ENCODE measurements at regions not wholly inside any gene's neighbourhood (a gene's known extent, or its start where the extent isn't known, plus 50 kb on each side); places are given as distances from the start of the nearest gene placed in this dataset.

DNA sequence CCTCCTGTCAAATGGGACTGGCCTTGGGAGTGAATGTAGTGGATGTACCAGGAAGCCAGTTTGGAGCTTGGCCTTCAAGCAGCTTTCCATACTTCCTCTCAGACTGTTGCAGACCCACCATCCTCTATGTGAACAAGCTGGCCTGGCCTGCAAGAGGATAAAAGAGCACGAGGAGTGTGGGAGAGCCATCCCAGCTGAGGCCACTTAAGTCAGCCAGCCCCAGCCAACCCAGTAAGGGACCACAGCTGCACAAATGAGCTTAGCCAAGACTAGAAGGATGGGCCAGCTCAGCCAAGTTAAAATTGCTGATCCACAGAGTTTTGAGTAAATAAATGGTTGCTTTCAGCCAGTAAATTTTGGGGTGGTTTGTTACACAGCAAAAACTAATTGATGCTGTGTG, 156.9 kb upstream of the SOX4 start:
- no peak overlapping the region for H3K9ac ChIP-seq (ENCODE audit: low read depth, low read length)
- H3K9me3 ChIP-seq (replicated peaks; ENCODE audit: low read length), result no peaks in the 10 kb centered on the region
- H3K4me3 ChIP-seq (ENCODE audit: low read length), result no peak overlapping the region
- H3K4me1 ChIP-seq (ENCODE audit: control insufficient read depth, insufficient read depth, low read length), result no peaks in the 10 kb centered on the region
- no peaks in the 10 kb centered on the region for H3K36me3 ChIP-seq (ENCODE audit: insufficient read depth, low read length)
- H3K27me3 ChIP-seq (ENCODE audit: control insufficient read depth, insufficient read depth, low read length), result no peaks in the 10 kb centered on the region
- no peak overlapping the region for H3K4me2 ChIP-seq (ENCODE audit: low read length)

DNA sequence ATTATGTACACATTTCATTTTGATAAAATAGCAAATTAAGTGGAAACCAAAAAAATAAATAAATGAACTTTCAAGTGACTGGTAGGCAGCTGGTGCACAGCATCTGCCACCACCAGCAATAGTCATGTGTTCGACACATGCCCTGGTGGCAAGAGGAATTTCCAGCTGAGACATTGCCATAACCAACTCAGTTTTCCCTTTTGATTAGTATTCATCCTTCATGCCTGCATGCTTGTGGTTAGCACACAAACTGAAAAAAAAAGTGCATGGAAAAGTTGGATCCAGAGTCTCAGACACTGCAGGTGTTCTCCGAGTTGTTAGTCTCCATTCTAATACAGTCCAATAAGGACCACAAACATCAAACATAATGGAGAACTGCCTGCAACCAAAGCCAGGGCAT, 156.0 kb upstream of the SOX4 start:
- Histone ChIP-seq H3K27me3 (ENCODE audit: control insufficient read depth, insufficient read depth, low read length) (no peaks in the 10 kb centered on the region), H3K4me1 (ENCODE audit: control insufficient read depth, insufficient read depth, low read length) (no peaks in the 10 kb centered on the region), H3K9me3 (replicated peaks; ENCODE audit: low read length) (no peaks in the 10 kb centered on the region), H3K9ac (ENCODE audit: low read depth, low read length) (no peak overlapping the region), H3K36me3 (ENCODE audit: insufficient read depth, low read length) (no peaks in the 10 kb centered on the region), H3K4me2 (ENCODE audit: low read length) (no peak overlapping the region), H3K4me3 (ENCODE audit: low read length) (no peak overlapping the region)

DNA sequence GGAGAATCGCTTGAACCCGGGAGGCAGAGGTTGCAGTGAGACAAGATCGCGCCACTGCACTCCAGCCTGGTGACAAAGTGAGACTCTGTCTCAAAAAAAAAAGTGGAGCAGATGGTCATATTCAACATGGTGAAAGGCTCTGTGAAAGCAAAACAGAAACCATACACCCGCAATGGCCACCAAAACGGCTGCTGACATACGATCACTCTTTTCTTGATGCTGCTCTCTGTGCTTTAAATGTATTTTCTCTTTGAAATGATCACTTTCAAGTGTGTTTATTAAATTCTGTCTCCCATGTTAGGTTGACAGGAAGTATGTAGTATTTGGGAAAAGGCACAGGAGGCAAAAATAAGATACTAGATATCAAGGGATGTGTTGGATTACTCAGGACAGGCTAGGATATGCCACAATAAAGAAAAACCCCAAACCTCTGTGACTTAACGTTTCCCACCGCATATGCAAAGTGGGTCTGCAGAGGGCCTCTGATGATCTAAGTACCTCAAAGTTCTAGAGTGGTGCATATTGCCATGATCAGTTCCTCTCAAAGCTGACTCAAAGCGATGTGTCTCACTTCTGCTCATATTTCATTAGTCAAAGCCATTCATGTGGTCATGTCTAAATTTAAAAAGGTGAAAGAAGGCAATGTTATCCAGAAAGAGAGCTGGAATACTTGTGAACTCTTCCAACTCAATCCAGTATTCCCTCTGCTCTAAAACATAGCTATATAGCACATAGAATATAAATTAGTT, 155.1 kb upstream of the SOX4 start:
- Histone ChIP-seq H3K27me3 (ENCODE audit: control insufficient read depth, insufficient read depth, low read length) (no peaks in the 10 kb centered on the region), H3K4me1 (ENCODE audit: control insufficient read depth, insufficient read depth, low read length) (no peaks in the 10 kb centered on the region), H3K9ac (ENCODE audit: low read depth, low read length) (no peak overlapping the region), H3K4me3 (ENCODE audit: low read length) (no peak overlapping the region), H3K9me3 (replicated peaks; ENCODE audit: low read length) (no peaks in the 10 kb centered on the region), H3K4me2 (ENCODE audit: low read length) (no peak overlapping the region), H3K36me3 (ENCODE audit: insufficient read depth, low read length) (no peaks in the 10 kb centered on the region)

DNA sequence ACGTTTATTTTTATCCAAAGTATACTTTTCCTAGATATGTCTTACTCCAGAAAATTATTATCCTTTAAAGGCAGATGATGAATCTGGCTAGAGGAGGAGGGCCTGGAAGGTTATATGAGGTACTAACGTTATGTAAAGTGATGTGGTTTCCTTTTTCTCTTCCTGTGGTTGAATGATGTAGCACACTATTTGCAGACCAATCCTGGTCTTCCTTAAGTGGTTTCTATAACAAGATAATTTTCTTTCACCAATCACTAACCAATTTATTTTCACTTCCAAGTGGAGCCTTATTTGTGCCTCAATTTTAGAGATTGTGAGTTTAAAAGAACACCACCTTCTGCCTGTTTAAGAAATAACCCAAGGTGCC, 154.6 kb upstream of the SOX4 start:
- no peaks in the 10 kb centered on the region for H3K36me3 ChIP-seq (ENCODE audit: insufficient read depth, low read length)
- H3K4me1 ChIP-seq (ENCODE audit: control insufficient read depth, insufficient read depth, low read length), result no peaks in the 10 kb centered on the region
- H3K27me3 ChIP-seq (ENCODE audit: control insufficient read depth, insufficient read depth, low read length), result no peaks in the 10 kb centered on the region
- H3K9ac ChIP-seq (ENCODE audit: low read depth, low read length), result no peak overlapping the region
- no peak overlapping the region for H3K4me3 ChIP-seq (ENCODE audit: low read length)
- H3K9me3 ChIP-seq (replicated peaks; ENCODE audit: low read length), result no peaks in the 10 kb centered on the region
- H3K4me2 ChIP-seq (ENCODE audit: low read length), result no peak overlapping the region

DNA sequence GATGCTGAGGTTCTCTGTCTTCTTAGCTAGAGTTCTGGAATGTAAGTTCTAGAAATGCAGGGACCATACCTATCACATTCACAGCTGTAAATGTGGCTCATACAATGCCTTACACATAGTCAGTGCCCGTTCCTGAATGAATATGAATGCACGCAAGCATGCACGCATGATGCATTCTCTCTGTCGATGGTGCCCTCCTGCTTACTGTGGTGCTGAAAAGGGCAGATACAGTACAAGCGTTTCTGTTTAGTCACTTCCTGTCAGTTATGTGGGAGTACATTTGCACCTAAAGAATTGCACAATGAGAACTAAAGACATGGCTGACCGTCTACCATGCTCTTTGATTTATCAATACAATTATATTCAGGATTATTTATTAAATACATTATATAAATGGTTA, 152.2 kb upstream of the SOX4 start:
- no peak overlapping the region for H3K9ac ChIP-seq (ENCODE audit: low read depth, low read length)
- H3K9me3 ChIP-seq (replicated peaks; ENCODE audit: low read length), result no peaks in the 10 kb centered on the region
- no peak overlapping the region for H3K4me2 ChIP-seq (ENCODE audit: low read length)
- no peaks in the 10 kb centered on the region for H3K4me1 ChIP-seq (ENCODE audit: control insufficient read depth, insufficient read depth, low read length)
- no peak overlapping the region for H3K4me3 ChIP-seq (ENCODE audit: low read length)
- no peaks in the 10 kb centered on the region for H3K27me3 ChIP-seq (ENCODE audit: control insufficient read depth, insufficient read depth, low read length)
- no peaks in the 10 kb centered on the region for H3K36me3 ChIP-seq (ENCODE audit: insufficient read depth, low read length)

DNA sequence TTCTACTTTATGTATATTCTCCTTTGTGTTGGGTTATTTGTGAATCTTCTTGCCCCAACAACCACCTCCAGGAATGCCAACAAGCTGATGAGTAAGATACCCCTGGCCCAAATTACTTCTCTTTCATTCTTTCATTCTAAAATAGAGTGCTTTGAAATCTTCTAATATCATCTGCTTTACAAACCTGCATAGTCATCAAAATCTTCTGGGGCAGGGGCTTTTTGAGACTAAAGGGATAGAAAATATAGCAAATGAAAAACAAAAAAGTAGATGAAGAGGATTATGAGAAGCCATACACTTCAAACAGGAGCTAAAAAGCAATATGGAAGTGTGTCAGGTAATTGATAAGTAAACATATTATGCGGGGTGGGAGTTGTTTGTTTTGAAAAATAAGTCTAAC, 150.7 kb upstream of the SOX4 start:
- no peaks in the 10 kb centered on the region for H3K4me1 ChIP-seq (ENCODE audit: control insufficient read depth, insufficient read depth, low read length)
- no peak overlapping the region for H3K9ac ChIP-seq (ENCODE audit: low read depth, low read length)
- no peaks in the 10 kb centered on the region for H3K36me3 ChIP-seq (ENCODE audit: insufficient read depth, low read length)
- no peaks in the 10 kb centered on the region for H3K9me3 ChIP-seq (replicated peaks; ENCODE audit: low read length)
- no peak overlapping the region for H3K4me2 ChIP-seq (ENCODE audit: low read length)
- no peaks in the 10 kb centered on the region for H3K27me3 ChIP-seq (ENCODE audit: control insufficient read depth, insufficient read depth, low read length)
- H3K4me3 ChIP-seq (ENCODE audit: low read length), result no peak overlapping the region

DNA sequence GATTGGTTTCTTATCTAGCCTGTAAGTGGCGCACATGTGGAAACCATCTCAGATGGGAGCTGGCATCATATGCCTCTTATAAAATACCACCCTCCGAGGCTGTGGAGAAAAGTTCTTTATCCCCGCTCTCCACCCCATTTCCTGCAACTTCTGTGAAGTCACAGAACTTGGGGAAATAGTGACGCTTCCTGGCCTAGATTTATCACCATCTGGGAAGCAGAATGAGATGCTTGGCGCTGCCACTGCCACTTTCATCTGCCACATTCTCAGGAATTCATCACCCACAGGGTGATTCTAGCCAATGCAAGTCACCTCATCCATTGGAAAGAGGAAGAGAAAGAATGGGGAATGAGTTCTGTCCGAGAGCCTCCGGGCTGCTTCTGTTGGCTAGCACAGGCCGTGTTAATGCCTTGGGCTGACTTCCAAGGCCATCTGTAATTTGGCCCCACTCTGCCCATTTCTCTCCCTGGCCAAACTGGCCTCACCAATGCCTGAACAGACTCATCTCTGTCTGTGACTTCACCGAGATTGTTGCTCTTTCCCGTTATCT, 148.8 kb upstream of the SOX4 start:
- Histone ChIP-seq H3K4me1 (ENCODE audit: control insufficient read depth, insufficient read depth, low read length) (no peaks in the 10 kb centered on the region), H3K36me3 (ENCODE audit: insufficient read depth, low read length) (no peaks in the 10 kb centered on the region), H3K4me3 (ENCODE audit: low read length) (no peak overlapping the region), H3K9ac (ENCODE audit: low read depth, low read length) (no peak overlapping the region), H3K4me2 (ENCODE audit: low read length) (no peak overlapping the region), H3K27me3 (ENCODE audit: control insufficient read depth, insufficient read depth, low read length) (no peaks in the 10 kb centered on the region), H3K9me3 (replicated peaks; ENCODE audit: low read length) (no peaks in the 10 kb centered on the region)

DNA sequence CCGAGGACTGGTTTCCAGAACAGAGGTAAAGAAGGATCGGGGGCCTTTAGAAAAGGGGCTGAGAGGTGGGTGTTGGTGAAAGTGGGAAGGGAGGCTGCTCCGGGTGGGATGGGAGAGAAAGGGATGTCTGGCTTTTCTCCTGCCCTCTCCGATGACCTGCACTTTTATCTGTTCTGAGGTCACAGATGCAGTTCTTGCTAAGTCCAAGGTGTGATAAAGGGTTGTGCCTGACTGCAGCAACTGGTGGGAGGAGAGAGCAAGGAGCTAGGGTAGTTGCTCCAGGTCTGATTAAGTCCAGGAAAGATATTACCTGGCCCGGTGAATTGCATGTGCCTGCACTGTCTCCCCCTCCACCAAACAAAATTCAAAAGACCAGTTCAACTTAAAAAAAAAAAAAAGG, 145.6 kb upstream of the SOX4 start:
- no peak overlapping the region for H3K4me2 ChIP-seq (ENCODE audit: low read length)
- H3K27me3 ChIP-seq (ENCODE audit: control insufficient read depth, insufficient read depth, low read length), result no peaks in the 10 kb centered on the region
- H3K36me3 ChIP-seq (ENCODE audit: insufficient read depth, low read length), result no peaks in the 10 kb centered on the region
- H3K4me1 ChIP-seq (ENCODE audit: control insufficient read depth, insufficient read depth, low read length), result no peaks in the 10 kb centered on the region
- H3K9me3 ChIP-seq (replicated peaks; ENCODE audit: low read length), result no peaks in the 10 kb centered on the region
- no peak overlapping the region for H3K9ac ChIP-seq (ENCODE audit: low read depth, low read length)
- no peak overlapping the region for H3K4me3 ChIP-seq (ENCODE audit: low read length)

DNA sequence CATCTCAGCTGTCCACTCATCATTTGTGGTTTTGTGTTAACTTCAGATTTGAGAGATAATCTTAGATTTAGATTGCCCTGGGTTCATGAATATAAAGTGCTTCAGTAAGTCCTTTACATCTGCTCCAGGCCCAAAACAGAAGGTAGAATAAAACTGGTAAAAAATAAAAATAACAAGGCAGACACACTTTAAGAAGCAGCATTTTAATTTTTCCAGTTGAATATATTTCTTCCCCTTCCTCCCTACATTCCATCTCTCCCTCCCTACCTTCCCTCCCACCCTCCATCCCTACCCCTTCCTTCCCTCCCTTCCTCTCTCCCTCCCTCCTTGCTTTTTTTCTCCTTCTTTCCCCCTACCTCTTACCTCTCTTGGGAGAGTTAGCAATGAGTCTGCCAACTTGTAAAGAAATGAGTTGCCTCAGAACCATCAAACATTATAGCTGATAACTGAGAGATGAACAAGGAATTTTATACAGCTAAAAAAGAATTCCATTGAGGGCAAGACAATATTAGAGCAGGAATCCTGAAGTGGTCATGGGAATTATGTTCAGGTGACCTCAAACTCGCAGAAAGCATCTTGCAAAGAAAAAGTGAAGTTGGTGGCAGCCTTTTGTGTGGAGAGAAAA, 145.0 kb upstream of the SOX4 start:
- H3K36me3 ChIP-seq (ENCODE audit: insufficient read depth, low read length), result no peaks in the 10 kb centered on the region
- no peak overlapping the region for H3K4me2 ChIP-seq (ENCODE audit: low read length)
- H3K4me1 ChIP-seq (ENCODE audit: control insufficient read depth, insufficient read depth, low read length), result no peaks in the 10 kb centered on the region
- H3K27me3 ChIP-seq (ENCODE audit: control insufficient read depth, insufficient read depth, low read length), result no peaks in the 10 kb centered on the region
- no peak overlapping the region for H3K9ac ChIP-seq (ENCODE audit: low read depth, low read length)
- no peak overlapping the region for H3K4me3 ChIP-seq (ENCODE audit: low read length)
- no peaks in the 10 kb centered on the region for H3K9me3 ChIP-seq (replicated peaks; ENCODE audit: low read length)

DNA sequence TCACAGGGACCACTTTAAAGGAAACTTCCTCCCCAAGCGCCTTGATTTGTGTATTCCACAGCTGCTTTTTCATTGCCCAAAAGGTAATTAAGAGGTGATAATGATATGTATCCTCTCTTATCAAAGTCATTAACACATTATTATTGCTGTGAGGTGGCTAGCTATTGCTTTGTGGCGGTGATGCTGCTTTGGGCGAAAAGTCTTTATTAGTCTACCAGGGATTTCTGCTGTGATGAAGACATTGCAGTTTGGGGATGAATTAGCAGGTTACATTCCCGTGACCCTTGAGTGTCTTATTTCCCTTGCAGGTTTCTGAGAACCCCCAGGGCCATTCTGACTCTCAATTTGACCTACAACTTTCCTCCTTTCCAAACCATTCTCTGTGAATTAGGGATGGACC, 143.4 kb upstream of the SOX4 start:
- Histone ChIP-seq H3K4me1 (ENCODE audit: control insufficient read depth, insufficient read depth, low read length) (no peaks in the 10 kb centered on the region), H3K4me2 (ENCODE audit: low read length) (no peak overlapping the region), H3K27me3 (ENCODE audit: control insufficient read depth, insufficient read depth, low read length) (no peaks in the 10 kb centered on the region), H3K36me3 (ENCODE audit: insufficient read depth, low read length) (no peaks in the 10 kb centered on the region), H3K9ac (ENCODE audit: low read depth, low read length) (no peak overlapping the region), H3K4me3 (ENCODE audit: low read length) (no peak overlapping the region), H3K9me3 (replicated peaks; ENCODE audit: low read length) (no peaks in the 10 kb centered on the region)

DNA sequence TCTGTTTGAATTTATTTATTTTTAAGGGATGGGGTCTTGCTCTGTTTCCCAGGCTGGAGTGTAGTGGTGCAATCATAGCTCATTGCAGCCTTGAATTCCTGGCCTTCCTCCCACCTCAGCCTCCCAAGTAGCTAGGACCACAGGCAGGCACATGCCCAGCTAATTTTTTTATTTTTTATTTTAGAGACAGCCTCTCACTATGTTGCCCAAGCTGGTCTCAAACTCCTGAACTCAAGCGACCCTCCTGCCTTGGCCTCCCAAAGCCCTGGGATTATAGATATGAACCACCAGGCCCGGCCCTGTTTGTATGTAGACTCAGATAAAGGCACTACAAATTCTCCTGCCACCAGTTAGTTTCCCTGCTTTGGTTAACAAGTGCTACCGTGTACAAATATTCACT, 142.9 kb upstream of the SOX4 start:
- Histone ChIP-seq H3K4me2 (ENCODE audit: low read length) (no peak overlapping the region), H3K4me1 (ENCODE audit: control insufficient read depth, insufficient read depth, low read length) (no peaks in the 10 kb centered on the region)

DNA sequence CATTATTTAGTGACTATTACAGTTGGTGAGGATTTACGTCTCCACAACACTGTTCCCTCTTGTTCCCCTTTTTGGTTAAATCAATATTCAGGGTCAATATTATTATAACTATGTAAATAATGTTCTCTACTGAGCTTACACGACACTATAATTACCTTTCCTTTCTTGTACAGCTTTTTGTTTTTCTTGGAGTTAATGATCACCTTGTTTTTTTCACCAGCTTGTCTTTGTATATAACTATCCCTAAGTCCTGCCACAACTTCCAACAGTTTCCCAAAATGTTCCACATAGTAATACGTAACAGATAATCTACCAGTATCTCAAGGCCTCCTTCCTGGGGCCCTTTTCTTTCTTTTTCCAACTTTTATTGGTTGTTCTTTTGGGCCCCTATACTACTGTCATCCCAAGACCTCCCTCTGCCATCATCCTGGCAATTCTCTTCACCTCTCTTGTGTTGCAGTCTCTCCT, 142.0 kb upstream of the SOX4 start:
- Histone ChIP-seq H3K4me2 (ENCODE audit: low read length) (no peak overlapping the region), H3K4me3 (ENCODE audit: low read length) (no peak overlapping the region), H3K27me3 (ENCODE audit: control insufficient read depth, insufficient read depth, low read length) (no peaks in the 10 kb centered on the region), H3K9me3 (replicated peaks; ENCODE audit: low read length) (no peaks in the 10 kb centered on the region), H3K9ac (ENCODE audit: low read depth, low read length) (no peak overlapping the region), H3K36me3 (ENCODE audit: insufficient read depth, low read length) (no peaks in the 10 kb centered on the region), H3K4me1 (ENCODE audit: control insufficient read depth, insufficient read depth, low read length) (no peaks in the 10 kb centered on the region)

More for the DNA sequence above, 142.9 kb upstream of the SOX4 start:
- Histone ChIP-seq H3K9ac (ENCODE audit: low read depth, low read length) (no peak overlapping the region), H3K27me3 (ENCODE audit: control insufficient read depth, insufficient read depth, low read length) (no peaks in the 10 kb centered on the region), H3K4me3 (ENCODE audit: low read length) (no peak overlapping the region), H3K36me3 (ENCODE audit: insufficient read depth, low read length) (no peaks in the 10 kb centered on the region), H3K9me3 (replicated peaks; ENCODE audit: low read length) (no peaks in the 10 kb centered on the region)
